Stimulated activated CD4-positive, alpha-beta T cell treated with anti-CD3 and anti-CD28 coated beads, TNF-alpha, amount 100 ng/mL, for 4 hours (primary cell): ENCODE measurements at regions not wholly inside any gene's neighbourhood (a gene's known extent, or its start where the extent isn't known, plus 50 kb on each side); places are given as distances from the start of the nearest gene placed in this dataset.
"Not testable (repeated sequence)": the region's sequence is repeated elsewhere in the genome, so short reads cannot be mapped to it uniquely, and the experiment has no call there.

Source experiments
- DNase-seq, 3 experiments: peaks; one replicate each; pipeline ENCODE4 v3.0.0-alpha.2; 2020; ENCODE audit warnings: low read depth in 3 of 3

GRCh38 chr7:66456431-66456830 lies 172.2 kb upstream of the KCTD7 start:
- DNase-seq, result not testable (repeated sequence)

- DNase-seq, result not testable (repeated sequence)
Observed at GRCh38 chr7:66458991-66459390, 169.7 kb upstream of the KCTD7 start.

GRCh38 chr7:66459783-66460413 lies 168.8 kb upstream of the KCTD7 start:
- DNase-seq, result not testable (repeated sequence)

GRCh38 chr7:66460921-66461361 lies 167.7 kb upstream of the KCTD7 start:
- no peak for DNase-seq

GRCh38 chr7:66461397-66461796 lies 167.3 kb upstream of the KCTD7 start:
- not testable (repeated sequence) for DNase-seq

GRCh38 chr7:66462831-66463230 lies 165.8 kb upstream of the KCTD7 start:
- DNase-seq, result not testable (repeated sequence)

- no peak for DNase-seq
Observed at GRCh38 chr7:66464059-66464458, 164.6 kb upstream of the KCTD7 start.

GRCh38 chr7:66466081-66466600 lies 162.5 kb upstream of the KCTD7 start:
- no peak for DNase-seq

- no peak for DNase-seq
Observed at GRCh38 chr7:66467887-66468286, 160.8 kb upstream of the KCTD7 start.

- DNase-seq, result not testable (repeated sequence)
Observed at GRCh38 chr7:66473064-66473463, 155.6 kb upstream of the KCTD7 start.

GRCh38 chr7:66474441-66474840 lies 154.2 kb upstream of the KCTD7 start:
- DNase-seq, result no peak

GRCh38 chr7:66476056-66476455 lies 152.6 kb upstream of the KCTD7 start:
- DNase-seq, result not testable (repeated sequence)

- not testable (repeated sequence) for DNase-seq
Observed at GRCh38 chr7:66477822-66478397, 150.8 kb upstream of the KCTD7 start.

GRCh38 chr7:66481229-66481628 lies 147.5 kb upstream of the KCTD7 start:
- DNase-seq, result not testable (repeated sequence)

GRCh38 chr7:66489065-66489464 lies 139.6 kb upstream of the KCTD7 start:
- not testable (repeated sequence) for DNase-seq

GRCh38 chr7:66489741-66490140 lies 138.9 kb upstream of the KCTD7 start:
- not testable (repeated sequence) for DNase-seq

- DNase-seq, result not testable (repeated sequence)
Observed at GRCh38 chr7:66490979-66491378, 137.7 kb upstream of the KCTD7 start.

- DNase-seq, result not testable (repeated sequence)
Observed at GRCh38 chr7:66492405-66492804, 136.3 kb upstream of the KCTD7 start.

GRCh38 chr7:66493235-66494205 lies 135.2 kb upstream of the KCTD7 start:
- DNase-seq, result peak; percentile 91 to 93 (median 92)

- DNase-seq, result no peak
Observed at GRCh38 chr7:66497346-66497745, 131.3 kb upstream of the KCTD7 start.

GRCh38 chr7:66500087-66500486 lies 128.6 kb upstream of the KCTD7 start:
- DNase-seq, result no peak
